Heart right ventricle (tissue), 16 donors: ENCODE measurements at regions not wholly inside any gene's neighbourhood (a gene's known extent, or its start where the extent isn't known, plus 50 kb on each side); places are given as distances from the start of the nearest gene placed in this dataset.

ENCODE experiments used
- ATAC-seq, 8 donors: fragments of 200-7000 bp; cut with Tn5 transposase; one replicate each; pipeline ENCODE4 v1.9.1; 2020; ENCODE audit warnings: mild to moderate bottlenecking in 8 of 8, moderate library complexity in 8 of 8, moderate number of reproducible peaks in 1 of 8
- DNase-seq, 2 donors: peaks; one replicate each; pipeline ENCODE4 v3.0.0-alpha.2; 2020
- H3K27ac ChIP-seq, 10 donors: fragments of 200-600 bp; sonication (generic) in 2 of 10; one replicate each; pipeline versions ENCODE4 v1.5.0 to v1.8.0; 2020 to 2022; ENCODE audit warnings: mild to moderate bottlenecking in 3 of 10
- H3K27me3 ChIP-seq, 7 donors: fragments of 200-600 bp; one replicate each; pipeline ENCODE4 v1.8.0; 2021 to 2022; ENCODE audit warnings: mild to moderate bottlenecking in 2 of 7
- H3K36me3 ChIP-seq, 9 donors: fragments of 200-600 bp; sonication (generic) in 1 of 9; one replicate each; pipeline versions ENCODE4 v1.5.0 to v1.8.0; 2020 to 2022; ENCODE audit warnings: mild to moderate bottlenecking in 2 of 9
- H3K4me1 ChIP-seq, 9 donors: fragments of 200-600 bp; sonication (generic) in 1 of 9; one replicate each; pipeline versions ENCODE4 v1.5.0 to v1.8.0; 2020 to 2022; ENCODE audit warnings: mild to moderate bottlenecking in 4 of 9
- H3K4me3 ChIP-seq, 10 donors: fragments of 200-600 bp; sonication (generic) in 2 of 10; one replicate each; pipeline versions ENCODE4 v1.5.0 to v1.8.0; 2020 to 2022; ENCODE audit warnings: mild to moderate bottlenecking in 7 of 10, moderate library complexity in 2 of 10
- H3K9me3 ChIP-seq, 11 donors: fragments of 200-600 bp in 10 of 11; sonication (generic) in 2 of 11; one replicate each; pipeline versions ENCODE4 v1.5.0 to v1.8.0; 2013 to 2022; ENCODE audit warnings: mild to moderate bottlenecking in 2 of 11, control low read depth in 1 of 11, moderate library complexity in 1 of 11
- CTCF ChIP-seq, 9 donors: fragments of 200-600 bp; sonication (generic) in 2 of 9; IDR thresholded peaks; one replicate each; pipeline versions ENCODE4 v1.5.0 to v1.8.0; 2021 to 2022; ENCODE audit warnings: antibody characterized with exemption in 9 of 9, mild to moderate bottlenecking in 5 of 9, moderate library complexity in 1 of 9
- WGBS, 2 donors: extraction: QIAGEN DNeasy Blood & Tissue Kit; methylation state at CpG; one replicate each; pipeline ENCODE4 v1.1.7; 2013; ENCODE audit warnings: inconsistent platforms in 1 of 2; 5-methylcytosine and 5-hydroxymethylcytosine counted together
- intact Hi-C, 10 donors: fragments of 100-400 bp; cut with DNase I; formaldehyde crosslinking; loops; one replicate each; pipeline versions ENCODE4 v1.11.1 to v1.14.2; 2022
- donor health status: Arrhythmogenic right ventricular cardiomyopathy.
- donor health status: ischemic (EF 13 %, LVEDD 7.1; RV severe dilation, severe dysfunction).
- donor health status: healthy with polysubstance abuse.
- donor health status: DM: no; HTN: yes; CAD: no.
- donor health status: DM: no; HTN: no; CAD: no.
- donor health status: ischemic (EF 25% LVEDD 6.9; RV normal size, moderate dysfunction).
- donor health status: ischemic (EF 25% LVEDD 5.7; RV mildly dilated, moderate dysfunction).
- donor health status: healthy.
- donor health status: DM: yes; HTN: yes; CAD: no.
- donor health status: Ischemic cardiomyopathy.
- donor health status: ischemic (EF 35%, LVEDD 5.7; RV mildly dilated, moderate dysfunction).
- donor health status: nonischemic (EF 11% LVEDD 7.7; RV severe dilation, severe dysfunction).
- donor health status: DM: yes; HTN: yes; CAD: no.
- donor health status: PGD.
- donor health status: ischemic (EF 29% LVEDD 5.4; RV normal size, mild dysfunction).
- donor health status: nonischemic (EF 23%, LVEDD 6.1; RV moderate dilation, normal function).

- Histone ChIP-seq H3K36me3 (peaks cover 0 to 32% (median 0%) of the 10 kb centered on the region in 9 donors), H3K27me3 (no peaks in the 10 kb centered on the region), H3K4me1 (peaks cover 10 to 75% (median 60%) of the 10 kb centered on the region in 9 donors), H3K4me3 (no peak overlapping the region), H3K27ac (peak overlapping the region in 6 of 10 donors; percentile 1 to 80 (median 38)), H3K9me3 (no peaks in the 10 kb centered on the region)
- ATAC-seq (no peak), DNase-seq (no peak)
- intact Hi-C loops = no loop called here
- no peak for TF ChIP-seq CTCF (IDR thresholded peaks at IDR 0.05)
- WGBS, 2 donors = 79 to 83% methylated on average over 3 of the region's 3 CpGs
These were observed 107.3 kb downstream of the OGFRL1 start for GRCh38 chr6:71395731-71396409.

GRCh38 chr6:71396410-71396801, 107.8 kb downstream of the OGFRL1 start:
- Histone ChIP-seq H3K4me1 (peaks cover 10 to 75% (median 56%) of the 10 kb centered on the region in 9 donors), H3K36me3 (peaks cover 0 to 32% (median 0%) of the 10 kb centered on the region in 9 donors), H3K27me3 (no peaks in the 10 kb centered on the region), H3K27ac (peak overlapping the region in 2 of 10 donors; percentile 59 to 80), H3K4me3 (no peak overlapping the region), H3K9me3 (no peaks in the 10 kb centered on the region)
- intact Hi-C loops = no loop called here
- ATAC-seq (no peak), DNase-seq (no peak)
- TF ChIP-seq CTCF (IDR thresholded peaks at IDR 0.05) = no peak
- 95 to 96% methylated on average over 2 of the region's 2 CpGs for WGBS, 2 donors

- Histone ChIP-seq H3K4me1 (peaks cover 7 to 71% (median 51%) of the 10 kb centered on the region in 9 donors), H3K27ac (no peak overlapping the region), H3K27me3 (no peaks in the 10 kb centered on the region), H3K36me3 (peaks cover 0 to 32% (median 0%) of the 10 kb centered on the region in 9 donors), H3K4me3 (no peak overlapping the region), H3K9me3 (no peaks in the 10 kb centered on the region)
- 97% methylated on average over 2 of the region's 2 CpGs for WGBS, 2 donors
- no peak for TF ChIP-seq CTCF (IDR thresholded peaks at IDR 0.05)
- DNase-seq (no peak), ATAC-seq (no peak)
- intact Hi-C loops = no loop called here
These were observed 110.7 kb downstream of the OGFRL1 start for GRCh38 chr6:71399279-71399678.

- Histone ChIP-seq H3K4me1 (peaks cover 7 to 71% (median 45%) of the 10 kb centered on the region in 9 donors), H3K4me3 (no peak overlapping the region), H3K27ac (peak overlapping the region in 1 of 10 donors; percentile 28), H3K27me3 (no peaks in the 10 kb centered on the region), H3K36me3 (peaks cover 0 to 34% (median 0%) of the 10 kb centered on the region in 9 donors), H3K9me3 (no peaks in the 10 kb centered on the region)
- no peak for ATAC-seq
- no peak for DNase-seq
- intact Hi-C loops = no loop called here
- no peak for TF ChIP-seq CTCF (IDR thresholded peaks at IDR 0.05)
These were observed 112.2 kb downstream of the OGFRL1 start for GRCh38 chr6:71400852-71401251.
